ENCODE measurements at regions not wholly inside any gene's neighbourhood (a gene's known extent, or its start where the extent isn't known, plus 50 kb on each side); places are given as distances from the start of the nearest gene placed in this dataset.

- TF ChIP-seq CTCF (IDR thresholded peaks at IDR 0.05): no peak
- no peak overlapping the region for H3K4me3 ChIP-seq
- intact Hi-C loops (cut with DNase I): no loop called here
- H3K9me3 ChIP-seq: peaks cover 0 to 22% (median 0%) of the 10 kb centered on the region in 11 donors
- ATAC-seq (no peak), DNase-seq (no peak)
- no peaks in the 10 kb centered on the region for H3K27me3 ChIP-seq
- H3K4me1 ChIP-seq: no peaks in the 10 kb centered on the region
- no peak overlapping the region for H3K27ac ChIP-seq
- H3K36me3 ChIP-seq: no peaks in the 10 kb centered on the region
- WGBS, 2 donors: 67 to 84% methylated on average over 2 of the region's 2 CpGs
These were observed 386.4 kb upstream of the STXBP6 start for GRCh38 chr14:25436288-25436875.

GRCh38 chr14:25431211-25432076 is 381.5 kb upstream of the STXBP6 start:
- ATAC-seq: no peak
- Histone ChIP-seq H3K4me1 (no peaks in the 10 kb centered on the region), H3K27ac (no peak overlapping the region), H3K4me3 (no peak overlapping the region), H3K27me3 (no peaks in the 10 kb centered on the region), H3K36me3 (no peaks in the 10 kb centered on the region), H3K9me3 (peaks cover 0 to 28% (median 0%) of the 10 kb centered on the region in 11 donors)
- DNase-seq: no peak
- peak in 3 of 9 donors; percentile 9 to 28 (median 12) for TF ChIP-seq CTCF (IDR thresholded peaks at IDR 0.05)
- intact Hi-C loops (cut with DNase I): no loop called here
- 80 to 81% methylated on average over 21 of the region's 21 CpGs for WGBS, 2 donors

- Histone ChIP-seq H3K9me3 (peaks cover 0 to 28% (median 0%) of the 10 kb centered on the region in 11 donors), H3K4me1 (no peaks in the 10 kb centered on the region), H3K36me3 (no peaks in the 10 kb centered on the region), H3K27ac (no peak overlapping the region), H3K27me3 (no peaks in the 10 kb centered on the region), H3K4me3 (no peak overlapping the region)
- no peak for ATAC-seq
- WGBS, 2 donors: 88 to 92% methylated on average over 12 of the region's 12 CpGs
- TF ChIP-seq CTCF (IDR thresholded peaks at IDR 0.05): no peak
- intact Hi-C loops (cut with DNase I): no loop called here
- no peak for DNase-seq
These were observed 380.9 kb upstream of the STXBP6 start for GRCh38 chr14:25430808-25431207.

GRCh38 chr14:25412998-25413397 is 363.1 kb upstream of the STXBP6 start:
- DNase-seq: no peak
- no peak for ATAC-seq
- Histone ChIP-seq H3K9me3 (no peaks in the 10 kb centered on the region), H3K36me3 (no peaks in the 10 kb centered on the region), H3K27ac (no peak overlapping the region), H3K4me1 (no peaks in the 10 kb centered on the region), H3K4me3 (no peak overlapping the region), H3K27me3 (peaks cover 0 to 10% (median 0%) of the 10 kb centered on the region in 7 donors)
- intact Hi-C loops (cut with DNase I): loop anchor here in 1 of 10 donors (10.0 kb wide), 1 partner anchor 698 kb away; no protein-coding TSS in a partner anchor
- TF ChIP-seq CTCF (IDR thresholded peaks at IDR 0.05): no peak

Measured in heart right ventricle (tissue), 16 donors.